Activated CD4-positive, alpha-beta T cell treated with anti-CD3 and anti-CD28 coated beads for 48 hours (primary cell): ENCODE measurements at regions not wholly inside any gene's neighbourhood (a gene's known extent, or its start where the extent isn't known, plus 50 kb on each side); places are given as distances from the start of the nearest gene placed in this dataset.
A peak's percentile ranks its signal among the peaks of the same experiment; 100 is the strongest.
"Not testable (repeated sequence)": the region's sequence is repeated elsewhere in the genome, so short reads cannot be mapped to it uniquely, and the experiment has no call there.

Experiments used
- DNase-seq: peaks from one replicate; pipeline ENCODE4 v3.0.0-alpha.2; 2020

DNA sequence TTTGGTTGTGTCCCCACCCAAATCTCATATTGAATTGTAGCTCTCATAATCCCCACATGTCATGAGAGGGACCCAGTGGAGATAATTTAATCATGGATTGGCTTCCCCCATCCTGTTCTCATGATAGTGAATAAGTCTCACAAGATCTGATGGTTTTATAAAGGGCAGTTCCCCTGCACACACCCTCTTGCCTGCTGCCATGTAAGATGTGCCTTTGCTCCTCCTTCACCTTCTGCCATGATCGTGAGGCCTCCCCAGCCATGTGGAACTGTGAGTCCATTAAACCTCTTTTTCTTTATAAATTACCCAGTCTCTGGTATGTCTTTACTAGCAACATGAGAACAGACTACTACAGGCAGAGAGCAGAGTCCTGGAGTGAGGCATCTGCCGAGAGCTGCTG lies 90.2 kb upstream of the SLC45A1 start:
- DNase-seq = not testable (repeated sequence)

DNA sequence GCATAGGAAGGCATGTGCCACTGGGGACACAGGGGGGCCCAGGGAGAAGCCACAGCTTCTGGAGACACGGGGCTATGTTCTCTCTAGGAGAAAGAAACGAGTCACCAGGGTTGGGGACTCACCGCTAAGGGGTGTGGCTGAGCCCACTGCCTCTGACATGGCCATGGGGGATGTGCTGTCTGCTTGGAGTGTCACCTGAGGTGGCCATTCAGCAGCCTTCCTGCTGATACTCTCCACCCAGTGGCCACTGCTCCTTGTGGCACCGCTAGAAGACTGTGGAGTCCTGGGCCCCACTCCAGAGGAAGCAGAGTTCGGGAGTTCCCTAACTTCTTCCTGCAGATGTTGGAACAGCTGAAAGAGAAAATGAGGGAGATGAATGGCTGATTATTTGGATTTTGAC lies 91.2 kb upstream of the SLC45A1 start:
- DNase-seq = no peak

DNA sequence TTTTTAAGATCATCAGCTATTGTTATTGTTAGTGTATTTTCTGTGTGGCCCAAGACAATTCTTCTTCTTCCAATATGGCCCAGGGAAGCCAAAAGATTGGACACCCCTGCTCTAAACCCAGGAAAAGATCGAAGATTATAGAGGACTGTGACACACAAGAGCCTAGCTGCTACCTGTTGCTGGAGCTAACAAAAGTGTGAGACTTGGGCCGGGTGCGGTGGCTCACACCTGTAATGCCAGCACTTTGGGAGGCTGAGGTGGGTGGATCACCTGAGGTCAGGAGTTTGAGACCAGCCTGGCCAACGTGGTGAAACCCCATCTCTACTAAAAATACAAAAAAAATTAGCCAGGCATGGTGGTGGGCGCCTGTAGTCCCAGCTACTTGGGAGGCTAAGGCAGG lies 91.9 kb upstream of the SLC45A1 start:
- not testable (repeated sequence) for DNase-seq

DNA sequence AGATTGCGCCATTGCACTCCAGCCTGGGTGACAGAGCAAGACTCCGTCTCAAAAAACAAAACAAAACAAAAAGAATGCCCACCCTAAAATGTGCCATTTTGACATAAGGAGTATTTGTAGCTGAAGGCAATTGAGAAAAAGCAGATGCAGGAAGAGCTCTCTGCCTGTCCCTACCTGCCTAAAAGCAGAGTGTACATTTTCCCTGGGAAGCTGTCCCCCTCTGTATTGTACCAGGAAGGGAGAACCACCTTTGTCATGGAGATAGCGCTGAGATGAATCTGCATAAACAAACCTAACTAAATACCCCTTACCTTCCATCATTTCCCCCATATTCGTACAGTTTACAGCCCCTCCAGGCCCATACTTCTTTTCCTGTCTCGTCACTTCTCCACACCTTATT lies 94.4 kb upstream of the SLC45A1 start:
- no peak for DNase-seq

DNA sequence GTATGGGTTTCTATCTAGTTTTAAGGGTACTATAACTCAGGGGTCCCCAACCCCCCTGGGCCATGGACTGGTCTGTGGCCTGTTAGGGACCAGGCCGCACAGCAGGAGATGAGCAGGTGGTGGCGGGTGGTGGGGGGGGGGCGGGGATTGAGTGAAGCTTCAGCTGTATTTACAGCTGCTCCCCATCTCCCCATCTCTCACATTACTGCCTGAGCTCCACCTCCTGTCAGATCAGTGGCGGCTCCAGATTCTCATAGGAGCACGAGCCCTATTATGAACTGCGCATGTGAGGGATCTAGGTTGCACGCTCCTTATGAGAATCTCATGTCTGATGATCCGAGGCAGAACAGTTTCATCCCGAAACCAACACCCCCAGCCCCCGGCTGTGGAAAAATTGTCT lies 95.1 kb upstream of the SLC45A1 start:
- DNase-seq = no peak

DNA sequence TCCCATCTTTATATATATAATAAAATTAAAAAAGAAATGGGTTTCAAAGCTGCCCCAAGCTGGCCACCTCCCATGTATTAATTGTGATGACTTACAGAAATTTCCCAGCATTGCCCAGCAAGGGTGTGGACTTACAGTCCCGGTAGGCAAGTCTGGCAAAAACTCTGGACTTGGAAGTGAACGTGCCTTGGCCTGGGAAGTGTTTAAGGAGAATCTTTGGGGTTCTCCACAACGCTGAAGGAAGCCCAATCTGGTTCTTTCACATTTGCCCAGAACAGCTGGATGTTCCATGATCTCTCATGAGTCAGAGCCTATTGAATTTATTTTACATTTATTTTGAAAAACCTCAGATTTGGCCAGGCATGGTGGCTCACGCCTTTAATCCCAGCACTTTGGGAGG lies 98.4 kb upstream of the SLC45A1 start:
- no peak for DNase-seq

DNA sequence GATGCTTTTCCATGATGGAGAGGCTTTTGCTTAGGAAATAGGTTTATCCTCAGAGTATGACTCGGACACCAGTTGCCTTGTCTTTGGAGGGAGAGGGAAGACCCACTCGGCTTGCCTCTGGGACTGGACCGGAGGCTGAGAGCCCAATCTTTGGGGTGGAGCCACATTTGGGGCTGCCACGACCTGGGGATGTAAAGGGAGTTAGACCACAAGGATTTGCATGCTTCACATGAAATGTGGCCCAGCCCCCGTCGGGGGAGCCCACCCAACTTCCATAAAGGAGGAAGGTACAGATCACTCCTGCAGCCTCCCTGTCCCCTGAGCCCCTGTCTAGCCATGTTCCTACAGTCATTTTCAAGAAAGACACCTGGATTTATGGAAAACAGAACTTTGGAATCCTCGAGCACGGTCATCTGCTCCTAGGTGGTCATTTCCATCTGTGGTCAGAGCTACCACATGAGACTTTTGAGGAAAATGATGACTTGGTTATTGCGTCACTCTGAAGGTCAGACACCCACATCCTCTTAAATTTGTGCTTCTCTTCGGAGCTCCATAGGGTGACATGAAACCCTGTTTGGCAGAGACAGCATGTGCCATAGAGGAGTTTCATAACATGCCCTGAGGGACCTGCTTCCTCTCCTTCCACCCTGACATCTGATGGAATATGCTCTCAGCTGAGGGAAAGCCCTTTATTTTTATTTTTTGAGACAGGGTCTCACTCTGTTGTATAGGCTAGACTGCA lies 99.4 kb upstream of the SLC45A1 start:
- no peak for DNase-seq

DNA sequence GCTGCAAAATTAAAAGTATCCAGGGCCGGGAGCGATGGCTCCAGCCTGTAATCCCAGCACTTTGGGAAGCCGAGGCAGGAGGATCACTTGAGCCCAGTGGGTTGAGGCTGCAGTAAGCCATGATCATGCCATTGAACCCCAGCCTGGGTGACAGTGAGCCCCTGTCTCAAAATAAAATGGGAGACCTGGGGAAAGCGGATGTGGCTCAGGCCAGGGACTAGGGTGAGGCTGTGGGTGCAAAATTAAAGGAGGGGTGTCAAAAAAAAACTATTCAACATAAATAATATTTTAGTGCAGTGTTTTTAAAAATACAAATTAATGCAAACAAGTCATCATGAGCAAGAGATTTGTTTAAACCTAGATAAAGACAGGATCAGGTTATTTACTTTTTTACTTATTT lies 100.1 kb upstream of the SLC45A1 start:
- DNase-seq = no peak

DNA sequence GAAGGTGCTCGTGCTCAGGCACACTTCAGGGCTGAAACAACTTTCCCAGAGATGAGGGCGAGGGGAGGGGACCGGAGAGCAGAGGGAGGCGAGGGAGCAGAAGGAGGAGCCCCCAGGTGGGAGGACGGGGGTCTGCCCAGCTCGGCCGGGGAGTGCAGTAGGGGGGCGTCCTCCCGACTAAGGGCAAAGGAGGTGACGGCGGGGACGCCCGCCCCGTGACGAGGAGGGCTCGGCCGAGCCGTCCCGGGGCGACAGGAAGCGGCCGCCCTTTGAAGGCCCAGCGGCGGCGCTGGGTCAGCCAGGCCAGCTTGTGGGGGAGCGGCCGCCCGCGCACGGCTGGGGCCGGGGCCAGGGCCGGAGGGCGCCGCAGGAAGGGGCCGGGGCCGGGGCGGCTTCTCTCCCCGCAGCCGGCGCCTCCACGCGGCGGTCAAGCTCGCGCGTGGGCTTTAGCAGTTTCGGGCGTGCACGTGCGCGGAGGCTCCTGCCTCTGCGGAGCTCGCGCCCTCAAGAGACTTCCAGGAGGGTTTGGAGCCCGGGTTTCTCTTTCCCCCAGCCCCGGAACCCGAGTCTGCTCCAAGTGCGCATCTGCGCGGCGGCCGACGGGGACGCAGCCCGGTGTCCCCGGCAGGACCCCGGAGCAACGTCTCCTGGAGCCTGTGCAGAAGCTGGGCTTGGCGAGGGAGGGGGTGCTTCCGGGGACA lies 100.8 kb upstream of the SLC45A1 start:
- peak; percentile 14 for DNase-seq

DNA sequence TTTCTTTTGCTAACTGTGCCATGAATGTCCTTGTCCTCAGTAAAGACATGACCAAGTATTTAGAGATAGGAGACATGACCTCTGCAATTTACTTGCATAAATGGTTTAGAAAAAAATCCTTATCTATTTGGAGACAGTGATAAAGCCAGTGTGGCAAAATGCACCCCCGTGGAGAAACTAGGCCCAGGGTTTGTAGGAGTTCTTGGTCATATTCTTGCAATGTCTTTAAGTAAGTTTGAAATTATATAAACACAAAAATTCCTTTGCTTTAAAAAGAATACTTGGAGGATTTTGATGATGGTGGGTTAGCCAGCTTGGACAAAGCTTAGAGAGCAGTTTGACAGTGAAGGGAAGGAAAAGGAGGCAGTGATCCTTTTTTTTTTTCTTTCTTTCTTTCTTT lies 101.9 kb upstream of the SLC45A1 start:
- DNase-seq = no peak

DNA sequence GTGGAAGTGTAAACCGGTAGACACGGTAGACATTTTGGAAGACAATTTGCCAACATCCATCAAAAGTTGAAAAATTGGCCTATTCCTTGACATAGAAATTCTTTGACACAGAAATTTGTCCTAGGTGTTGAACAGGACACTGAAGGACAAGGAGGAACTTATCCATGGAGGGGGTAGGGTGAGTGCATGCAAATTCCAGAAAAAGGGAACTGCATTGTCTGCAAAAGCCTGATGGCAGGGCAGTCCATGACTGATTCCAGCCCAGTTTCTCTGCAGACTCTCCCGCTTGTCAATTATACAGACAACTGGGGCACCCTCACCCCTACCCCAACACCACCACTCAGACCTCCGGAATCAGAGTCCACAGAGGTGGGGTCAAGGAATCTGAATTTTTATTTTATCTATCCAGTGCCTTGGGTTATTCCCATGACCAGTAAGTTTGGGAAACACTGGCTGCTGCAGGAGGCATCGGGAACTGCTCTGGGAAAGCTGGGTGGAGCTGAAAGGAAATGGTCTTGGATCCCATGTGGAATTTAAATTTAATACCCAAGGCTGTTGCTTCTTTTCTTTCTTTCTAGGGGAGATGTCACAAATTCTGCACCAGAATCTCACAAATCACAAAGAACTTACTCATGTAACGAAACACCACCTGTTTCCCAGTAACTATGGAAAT lies 103.3 kb upstream of the SLC45A1 start:
- no peak for DNase-seq

DNA sequence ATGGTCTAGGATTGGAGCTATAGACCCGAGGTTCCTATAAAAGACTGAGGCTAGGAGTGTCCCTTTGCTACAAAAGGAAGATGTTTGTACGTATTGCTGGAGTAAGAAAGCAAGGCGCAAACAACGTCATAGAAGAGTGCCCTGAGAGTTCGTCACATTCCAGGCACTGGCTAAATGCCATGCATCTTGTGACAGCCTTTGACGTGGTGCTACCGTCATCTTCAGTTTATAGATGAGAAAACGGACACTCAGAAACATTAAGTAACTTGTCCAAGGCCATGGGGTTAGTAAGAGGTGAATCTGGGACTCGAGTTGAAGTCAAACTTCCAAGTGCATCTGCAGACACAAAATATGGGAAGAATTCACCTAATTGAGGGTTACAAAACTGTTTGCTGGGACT lies 104.2 kb upstream of the SLC45A1 start:
- no peak for DNase-seq

DNA sequence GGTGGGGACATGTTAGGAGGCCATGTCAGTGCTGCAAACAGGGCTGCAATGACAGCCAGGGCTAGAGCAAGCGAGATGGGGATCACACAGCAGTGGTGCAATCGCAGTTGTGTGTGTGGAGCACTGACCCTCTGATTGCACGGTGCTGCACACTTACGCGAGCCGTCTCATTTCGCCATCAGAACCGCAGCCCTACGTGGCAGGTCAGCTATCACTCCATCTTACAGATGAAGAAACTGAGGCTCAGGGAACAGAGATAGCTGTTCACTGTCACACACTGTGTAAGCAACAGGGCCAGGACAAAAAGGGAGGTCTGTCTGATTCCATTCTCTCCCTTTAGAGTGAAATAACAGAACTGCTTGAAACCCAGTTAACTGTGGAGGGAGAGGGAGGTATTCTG lies 104.8 kb upstream of the SLC45A1 start:
- DNase-seq = no peak

DNA sequence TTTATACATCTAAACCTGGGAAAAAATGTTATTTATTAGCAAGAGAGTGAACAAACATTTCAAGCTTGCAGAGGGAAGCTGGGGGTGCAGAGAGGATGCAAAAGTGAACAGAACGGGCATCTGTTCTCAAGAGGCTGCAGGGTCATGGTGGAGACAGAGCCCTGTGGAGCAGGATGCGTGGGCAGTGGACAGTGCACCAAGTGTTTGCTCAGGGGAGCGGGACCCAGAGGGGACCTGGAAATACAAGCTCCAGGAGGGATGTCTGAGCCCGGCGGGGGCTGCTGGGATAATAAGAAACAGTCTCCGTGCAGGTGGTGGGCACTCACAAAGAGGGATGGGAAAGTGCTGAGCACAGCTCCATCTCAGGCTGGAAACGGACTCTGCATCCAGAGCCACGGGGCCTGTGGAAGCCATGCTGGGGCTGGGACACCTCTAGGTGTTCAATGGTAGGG lies 105.3 kb upstream of the SLC45A1 start:
- no peak for DNase-seq

DNA sequence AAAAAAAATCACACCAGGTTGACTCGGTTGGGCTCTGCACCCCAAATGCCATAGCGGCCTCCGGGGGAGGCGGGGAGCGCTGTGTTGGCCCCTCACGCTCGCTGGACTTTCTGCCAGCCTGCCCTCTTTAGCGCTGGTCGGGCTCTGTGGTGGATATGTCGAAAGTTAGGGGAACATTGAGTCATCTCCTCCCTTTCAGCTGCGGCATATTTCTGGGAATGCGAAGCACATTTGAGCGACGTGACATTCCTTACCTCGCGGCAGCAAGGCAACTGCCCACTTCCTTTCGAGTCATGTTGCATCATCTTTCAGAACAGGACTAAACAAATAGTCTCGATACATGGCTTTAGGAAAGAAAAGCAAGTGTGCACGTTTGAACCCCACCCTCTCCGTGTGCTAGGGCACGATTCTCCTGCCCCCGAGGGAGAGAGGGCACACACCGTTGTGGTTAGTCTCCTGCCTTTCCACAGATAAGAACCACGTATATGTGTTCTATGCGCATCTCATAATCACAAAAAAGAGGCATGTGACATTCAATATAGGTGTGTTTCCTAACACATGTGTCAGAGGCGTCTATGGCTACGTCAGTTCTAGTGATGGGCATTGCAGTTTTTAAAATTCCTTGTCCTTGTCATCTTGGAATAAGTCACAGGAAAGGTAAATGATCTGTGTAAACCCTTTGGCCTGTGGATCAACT lies 105.9 kb upstream of the SLC45A1 start:
- DNase-seq = no peak

DNA sequence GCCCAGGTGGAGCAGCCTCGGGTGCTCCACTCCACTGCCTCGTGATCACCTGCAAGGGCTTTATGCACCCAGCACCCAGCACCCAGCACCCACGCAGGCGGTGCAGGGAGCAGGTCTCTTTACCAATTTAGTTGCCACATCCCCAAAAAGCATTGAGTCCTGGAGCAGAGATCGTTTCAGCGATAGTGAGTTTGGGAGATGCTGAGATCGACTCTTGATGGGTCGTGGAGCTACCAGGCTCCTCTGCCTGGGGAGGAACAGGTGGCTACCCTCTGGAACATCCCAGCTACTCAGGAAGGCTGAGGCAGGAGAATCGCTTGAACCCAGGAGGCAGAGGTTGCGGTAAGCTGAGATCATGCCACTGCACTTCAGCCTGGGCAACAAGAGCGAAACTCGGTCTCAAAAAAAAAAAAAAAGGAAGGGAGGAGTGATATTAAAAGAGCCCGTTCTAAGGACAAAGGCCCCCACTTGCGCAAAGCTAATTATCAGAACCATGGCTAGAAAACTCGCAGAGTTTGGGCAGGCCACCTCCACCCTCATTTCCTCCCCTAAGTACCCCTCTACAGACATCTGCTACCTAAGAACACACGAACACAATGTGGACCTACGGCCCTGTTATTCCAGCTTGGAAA lies 106.5 kb upstream of the SLC45A1 start:
- no peak for DNase-seq

DNA sequence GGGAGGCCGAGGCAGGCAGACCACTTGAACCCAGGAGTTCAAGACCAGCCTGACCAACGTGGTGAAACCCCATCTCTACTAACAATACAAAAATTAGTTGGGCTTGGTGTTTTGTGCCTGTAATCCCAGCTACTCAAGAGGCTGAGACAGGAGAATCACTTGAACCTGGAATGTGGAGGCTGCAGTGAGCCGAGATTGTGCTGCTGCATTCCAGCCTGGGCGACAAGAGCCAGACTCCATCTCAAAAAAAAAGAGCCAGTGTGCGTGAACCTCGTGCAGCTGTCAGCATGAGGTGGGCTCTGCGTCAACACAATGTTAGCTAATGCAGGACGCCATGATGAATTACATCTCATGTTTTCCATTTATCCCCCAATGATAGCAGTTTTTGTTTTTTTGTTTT lies 110.7 kb upstream of the SLC45A1 start:
- DNase-seq = no peak

DNA sequence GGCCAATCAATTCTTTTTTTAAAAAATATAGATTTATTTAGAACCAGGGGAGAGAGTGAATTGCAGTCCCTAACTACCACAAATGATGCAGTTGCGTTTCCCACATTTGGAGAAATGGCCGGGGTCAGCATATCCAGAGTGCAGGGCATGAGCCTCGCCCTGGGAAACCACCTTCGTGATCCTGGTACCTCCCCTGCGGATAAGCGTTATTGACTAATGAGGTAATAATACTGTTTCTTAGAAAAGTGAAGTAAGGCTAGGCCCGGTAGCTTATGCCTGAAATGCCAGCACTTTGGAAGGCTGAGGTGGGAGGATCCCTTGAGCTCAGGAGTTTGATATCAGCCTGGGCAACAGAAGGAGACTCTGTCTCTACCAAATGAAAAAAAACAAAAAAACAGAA lies 111.5 kb upstream of the SLC45A1 start:
- DNase-seq = no peak

DNA sequence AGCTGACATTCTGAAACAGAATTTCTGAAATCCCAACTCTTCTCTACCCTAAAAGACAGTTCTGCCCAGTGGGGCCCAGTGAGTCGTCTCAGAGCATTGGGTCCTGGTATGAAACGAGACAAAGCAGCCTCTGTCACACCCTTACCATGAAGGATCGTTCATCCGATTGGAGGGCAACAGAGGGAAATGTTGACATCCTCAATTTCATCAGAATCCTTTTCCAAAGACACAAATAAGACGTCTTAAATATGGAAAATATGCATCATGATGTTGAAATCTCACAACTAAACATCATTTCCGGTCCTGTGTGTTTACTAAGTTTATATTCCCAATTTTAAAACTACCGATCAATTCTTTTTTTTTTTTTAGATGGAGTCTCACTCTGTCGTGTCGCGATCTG lies 112.1 kb upstream of the SLC45A1 start:
- no peak for DNase-seq

DNA sequence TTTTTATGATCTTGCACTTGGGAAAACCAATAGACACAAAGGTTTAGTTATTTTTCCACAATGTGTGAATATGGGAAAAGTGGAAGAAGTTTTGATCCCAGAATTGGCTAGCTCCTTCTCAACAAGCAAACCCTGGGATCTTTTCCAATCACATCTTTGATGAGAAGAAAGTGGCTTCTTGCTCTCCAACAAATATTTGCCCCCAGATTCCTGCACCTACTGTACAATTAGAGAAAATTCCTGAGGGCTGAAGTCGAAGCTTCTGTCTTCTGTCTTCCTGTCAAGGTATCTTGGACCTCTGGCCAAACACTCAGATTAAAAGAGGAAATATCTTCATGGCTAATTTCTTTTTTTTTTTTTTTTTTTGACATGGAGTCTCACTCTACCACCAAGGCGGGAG lies 113.1 kb upstream of the SLC45A1 start:
- DNase-seq = no peak

DNA sequence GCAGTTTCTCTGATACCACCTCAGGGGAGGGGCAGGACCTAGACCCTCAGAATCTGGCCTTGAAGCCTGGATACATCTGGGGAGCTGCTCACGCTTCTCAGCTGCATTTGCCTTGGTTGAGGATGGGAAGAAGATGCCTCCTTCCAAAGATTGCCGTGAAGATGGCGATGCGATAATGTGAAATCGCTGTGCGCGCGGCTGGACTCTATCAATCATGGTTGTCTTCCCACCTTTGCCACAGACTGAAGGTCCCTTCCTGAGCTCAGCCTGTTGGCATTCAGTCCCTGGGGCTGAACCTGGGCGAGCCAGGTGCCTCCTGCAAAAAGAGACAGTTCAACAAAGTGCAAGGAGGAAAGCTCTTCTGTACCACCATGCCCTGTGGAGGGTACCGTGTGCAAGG lies 114.4 kb upstream of the SLC45A1 start:
- no peak for DNase-seq

DNA sequence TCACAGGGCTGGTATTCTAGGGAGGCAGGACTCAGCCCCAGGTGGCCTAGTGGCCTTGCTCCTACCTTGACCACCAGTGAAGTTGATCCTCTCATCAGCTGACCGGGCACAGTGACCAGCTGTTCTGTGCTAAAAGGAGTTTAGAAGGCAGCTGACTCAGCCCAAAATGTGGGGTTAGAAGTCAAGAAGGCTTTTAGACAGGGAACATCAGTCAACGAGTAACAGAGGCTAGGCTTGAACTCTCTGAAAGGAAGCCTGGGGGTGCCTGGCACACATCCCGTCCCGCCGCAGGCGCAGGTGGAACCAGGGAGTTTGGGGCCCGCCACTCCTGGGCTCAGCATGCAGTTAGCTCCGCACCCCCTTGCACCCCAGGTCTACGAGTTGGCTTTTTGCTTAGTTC lies 114.9 kb upstream of the SLC45A1 start:
- no peak for DNase-seq
